ENCODE measurements at regions not wholly inside any gene's neighbourhood (a gene's known extent, or its start where the extent isn't known, plus 50 kb on each side); places are given as distances from the start of the nearest gene placed in this dataset.

GRCh38 chr11:112553205-112553731 lies 292.6 kb upstream of the PLET1 start:
- TF ChIP-seq CTCF (IDR thresholded peaks at IDR 0.05) (no peak), EP300 (IDR thresholded peaks at IDR 0.05) (no peak)
